ENCODE measurements at regions not wholly inside any gene's neighbourhood (a gene's known extent, or its start where the extent isn't known, plus 50 kb on each side); places are given as distances from the start of the nearest gene placed in this dataset.

- intact Hi-C loops (cut with micrococcal nuclease) = loop anchor here (1.0 kb wide), 1 partner anchor 24 kb away; no protein-coding TSS in a partner anchor
Observed at GRCh38 chr16:80198311-80199299, 342.2 kb upstream of the DYNLRB2 start.

GRCh38 chr16:80197741-80198201 is 343.0 kb upstream of the DYNLRB2 start:
- no peak overlapping the region for H3K4me3 Mint-ChIP-seq (ENCODE audit: unreplicated experiment)
- H3K4me1 Mint-ChIP-seq (ENCODE audit: insufficient read depth, unreplicated experiment) = peaks cover 24% of the 10 kb centered on the region
- DNase-seq (ENCODE audit: unreplicated experiment) = peak; percentile 84
- TF ChIP-seq CTCF (IDR thresholded peaks at IDR 0.05; ENCODE audit: unreplicated experiment) = no peak
- H3K27ac Mint-ChIP-seq (ENCODE audit: low read depth, unreplicated experiment) = peak overlapping the region; percentile 95
- no peaks in the 10 kb centered on the region for H3K27me3 Mint-ChIP-seq (ENCODE audit: insufficient read depth, unreplicated experiment)
- no peaks in the 10 kb centered on the region for H3K36me3 Mint-ChIP-seq (ENCODE audit: insufficient read depth, unreplicated experiment)
- H3K9me3 Mint-ChIP-seq (ENCODE audit: unreplicated experiment) = no peaks in the 10 kb centered on the region
- ChIA-PET CTCF (no interaction called here), POLR2A (interaction anchor here (0.6 to 0.8 kb wide), 4 partner anchors 11 to 623 kb away, joined by 3 to 5 read pairs (median 3); no protein-coding TSS in a partner anchor)
- intact Hi-C loops (cut with micrococcal nuclease) = loop anchor here (1.0 kb wide), 1 partner anchor 23 kb away; no protein-coding TSS in a partner anchor
- BruUV-seq (replicated peaks) = TSS peak; percentile 92

More at GRCh38 chr16:80198311-80199299, 342.2 kb upstream of the DYNLRB2 start:
- Mint-ChIP-seq H3K27ac (ENCODE audit: low read depth, unreplicated experiment) (peak overlapping the region; percentile 95), H3K9me3 (ENCODE audit: unreplicated experiment) (no peaks in the 10 kb centered on the region), H3K4me1 (ENCODE audit: insufficient read depth, unreplicated experiment) (peaks cover 30% of the 10 kb centered on the region), H3K4me3 (ENCODE audit: unreplicated experiment) (no peak overlapping the region), H3K36me3 (ENCODE audit: insufficient read depth, unreplicated experiment) (no peaks in the 10 kb centered on the region), H3K27me3 (ENCODE audit: insufficient read depth, unreplicated experiment) (no peaks in the 10 kb centered on the region)
- ChIA-PET POLR2A (interaction anchor here (0.6 to 1.3 kb wide), 5 partner anchors 12 to 624 kb away, joined by 3 to 5 read pairs (median 3); no protein-coding TSS in a partner anchor), CTCF (interaction anchor here (0.7 to 1.2 kb wide), 2 partner anchors 11 to 591 kb away, joined by 3 to 4 read pairs; no protein-coding TSS in a partner anchor)
- no peak for TF ChIP-seq CTCF (IDR thresholded peaks at IDR 0.05; ENCODE audit: unreplicated experiment)
- BruUV-seq (replicated peaks) = TSS peak; percentile 92
- peak; percentile 33 for DNase-seq (ENCODE audit: unreplicated experiment)

GRCh38 chr16:80191928-80192327 is 348.9 kb upstream of the DYNLRB2 start:
- Mint-ChIP-seq H3K27ac (ENCODE audit: low read depth, unreplicated experiment) (no peak overlapping the region), H3K9me3 (ENCODE audit: unreplicated experiment) (no peaks in the 10 kb centered on the region), H3K27me3 (ENCODE audit: insufficient read depth, unreplicated experiment) (no peaks in the 10 kb centered on the region), H3K4me1 (ENCODE audit: insufficient read depth, unreplicated experiment) (no peaks in the 10 kb centered on the region), H3K36me3 (ENCODE audit: insufficient read depth, unreplicated experiment) (no peaks in the 10 kb centered on the region), H3K4me3 (ENCODE audit: unreplicated experiment) (no peak overlapping the region)
- POLR2A ChIA-PET = no interaction called here
- CTCF ChIA-PET = no interaction called here
- TF ChIP-seq CTCF (IDR thresholded peaks at IDR 0.05; ENCODE audit: unreplicated experiment) = no peak
- DNase-seq (ENCODE audit: unreplicated experiment) = no peak
- intact Hi-C loops (cut with micrococcal nuclease) = no loop called here
- no TSS peak for BruUV-seq (replicated peaks)

- no peaks in the 10 kb centered on the region for H3K36me3 Mint-ChIP-seq (ENCODE audit: insufficient read depth, unreplicated experiment)
- TF ChIP-seq CTCF (IDR thresholded peaks at IDR 0.05; ENCODE audit: unreplicated experiment) = no peak
- POLR2A ChIA-PET = no interaction called here
- no peaks in the 10 kb centered on the region for H3K4me1 Mint-ChIP-seq (ENCODE audit: insufficient read depth, unreplicated experiment)
- CTCF ChIA-PET = interaction anchor here (0.7 to 1.5 kb wide), 2 partner anchors 10 to 724 kb away, joined by 3 read pairs; no protein-coding TSS in a partner anchor
- DNase-seq (ENCODE audit: unreplicated experiment) = no peak
- no peaks in the 10 kb centered on the region for H3K27me3 Mint-ChIP-seq (ENCODE audit: insufficient read depth, unreplicated experiment)
- H3K4me3 Mint-ChIP-seq (ENCODE audit: unreplicated experiment) = no peak overlapping the region
- H3K27ac Mint-ChIP-seq (ENCODE audit: low read depth, unreplicated experiment) = no peak overlapping the region
- H3K9me3 Mint-ChIP-seq (ENCODE audit: unreplicated experiment) = no peaks in the 10 kb centered on the region
- intact Hi-C loops (cut with micrococcal nuclease) = no loop called here
- no TSS peak for BruUV-seq (replicated peaks)
Observed at GRCh38 chr16:80189476-80190175, 351.2 kb upstream of the DYNLRB2 start.

Data from MCF 10A (cell line).